Activated naive CD8-positive, alpha-beta T cell treated with anti-CD3 and anti-CD28 coated beads for 36 hours (primary cell): ENCODE measurements at regions not wholly inside any gene's neighbourhood (a gene's known extent, or its start where the extent isn't known, plus 50 kb on each side); places are given as distances from the start of the nearest gene placed in this dataset.

Source experiments
- DNase-seq: peaks from one replicate; pipeline ENCODE4 v3.0.0; 2021
- H3K27ac Mint-ChIP-seq: one replicate; pipeline ENCODE4 v1.8.0; 2022; ENCODE audit warnings: mild to moderate bottlenecking, moderate library complexity, mixed read lengths
- H3K27me3 Mint-ChIP-seq: one replicate; pipeline ENCODE4 v1.8.0; 2022; ENCODE audit warnings: mild to moderate bottlenecking, mixed read lengths
- H3K36me3 Mint-ChIP-seq: one replicate; pipeline ENCODE4 v1.8.0; 2021; ENCODE audit warnings: mild to moderate bottlenecking, mixed read lengths
- H3K4me1 Mint-ChIP-seq: one replicate; pipeline ENCODE4 v1.8.0; 2021; ENCODE audit warnings: mixed read lengths
- H3K4me3 Mint-ChIP-seq: one replicate; pipeline ENCODE4 v1.8.0; 2022; ENCODE audit warnings: mild to moderate bottlenecking, moderate library complexity, mixed read lengths
- H3K9me3 Mint-ChIP-seq: one replicate; pipeline ENCODE4 v1.8.0; 2022; ENCODE audit warnings: mixed read lengths

- peak overlapping the region; percentile 77 for H3K27ac Mint-ChIP-seq
- H3K9me3 Mint-ChIP-seq: no peaks in the 10 kb centered on the region
- peaks cover 45% of the 10 kb centered on the region for H3K4me1 Mint-ChIP-seq
- no peak for DNase-seq
- no peak overlapping the region for H3K4me3 Mint-ChIP-seq
- no peaks in the 10 kb centered on the region for H3K36me3 Mint-ChIP-seq
- H3K27me3 Mint-ChIP-seq: peaks cover 14% of the 10 kb centered on the region
Measured at GRCh38 chr10:110355141-110355831, 50.6 kb upstream of the SMNDC1 start.

GRCh38 chr10:110355922-110356627, 51.4 kb upstream of the SMNDC1 start:
- peaks cover 14% of the 10 kb centered on the region for H3K27me3 Mint-ChIP-seq
- H3K27ac Mint-ChIP-seq: peak overlapping the region; percentile 85
- peaks cover 45% of the 10 kb centered on the region for H3K4me1 Mint-ChIP-seq
- no peaks in the 10 kb centered on the region for H3K9me3 Mint-ChIP-seq
- H3K36me3 Mint-ChIP-seq: no peaks in the 10 kb centered on the region
- no peak overlapping the region for H3K4me3 Mint-ChIP-seq
- DNase-seq: no peak

GRCh38 chr10:110356628-110357245, 52.0 kb upstream of the SMNDC1 start:
- DNase-seq: peak; percentile 45
- Mint-ChIP-seq H3K36me3 (no peaks in the 10 kb centered on the region), H3K9me3 (no peaks in the 10 kb centered on the region), H3K27ac (peak overlapping the region; percentile 85), H3K27me3 (peaks cover 14% of the 10 kb centered on the region), H3K4me3 (no peak overlapping the region), H3K4me1 (peaks cover 45% of the 10 kb centered on the region)

GRCh38 chr10:110357252-110357780, 52.6 kb upstream of the SMNDC1 start:
- Mint-ChIP-seq H3K9me3 (no peaks in the 10 kb centered on the region), H3K27me3 (peaks cover 10% of the 10 kb centered on the region), H3K36me3 (no peaks in the 10 kb centered on the region), H3K4me1 (peaks cover 49% of the 10 kb centered on the region), H3K27ac (peak overlapping the region; percentile 85), H3K4me3 (no peak overlapping the region)
- no peak for DNase-seq

GRCh38 chr10:110357871-110358270, 53.2 kb upstream of the SMNDC1 start:
- peaks cover 9% of the 10 kb centered on the region for H3K27me3 Mint-ChIP-seq
- DNase-seq: no peak
- peak overlapping the region; percentile 62 for H3K27ac Mint-ChIP-seq
- H3K9me3 Mint-ChIP-seq: no peaks in the 10 kb centered on the region
- H3K4me3 Mint-ChIP-seq: no peak overlapping the region
- H3K4me1 Mint-ChIP-seq: peaks cover 50% of the 10 kb centered on the region
- no peaks in the 10 kb centered on the region for H3K36me3 Mint-ChIP-seq

GRCh38 chr10:110358278-110358677, 53.6 kb upstream of the SMNDC1 start:
- H3K36me3 Mint-ChIP-seq: no peaks in the 10 kb centered on the region
- H3K27ac Mint-ChIP-seq: peak overlapping the region; percentile 31
- no peak overlapping the region for H3K4me3 Mint-ChIP-seq
- no peaks in the 10 kb centered on the region for H3K9me3 Mint-ChIP-seq
- peaks cover 8% of the 10 kb centered on the region for H3K27me3 Mint-ChIP-seq
- no peak for DNase-seq
- peaks cover 50% of the 10 kb centered on the region for H3K4me1 Mint-ChIP-seq

GRCh38 chr10:110358869-110359629, 54.3 kb upstream of the SMNDC1 start:
- no peak overlapping the region for H3K27ac Mint-ChIP-seq
- H3K36me3 Mint-ChIP-seq: no peaks in the 10 kb centered on the region
- peaks cover 3% of the 10 kb centered on the region for H3K27me3 Mint-ChIP-seq
- no peaks in the 10 kb centered on the region for H3K9me3 Mint-ChIP-seq
- peaks cover 51% of the 10 kb centered on the region for H3K4me1 Mint-ChIP-seq
- H3K4me3 Mint-ChIP-seq: no peak overlapping the region
- DNase-seq: no peak

GRCh38 chr10:110360857-110361474, 56.2 kb upstream of the SMNDC1 start:
- Mint-ChIP-seq H3K9me3 (no peaks in the 10 kb centered on the region), H3K27ac (no peak overlapping the region), H3K27me3 (peaks cover 3% of the 10 kb centered on the region), H3K36me3 (no peaks in the 10 kb centered on the region), H3K4me1 (peaks cover 48% of the 10 kb centered on the region), H3K4me3 (no peak overlapping the region)
- DNase-seq: no peak

GRCh38 chr10:110361800-110362456, 57.2 kb upstream of the SMNDC1 start:
- peaks cover 45% of the 10 kb centered on the region for H3K4me1 Mint-ChIP-seq
- H3K27me3 Mint-ChIP-seq: peaks cover 3% of the 10 kb centered on the region
- no peak overlapping the region for H3K27ac Mint-ChIP-seq
- H3K4me3 Mint-ChIP-seq: no peak overlapping the region
- no peaks in the 10 kb centered on the region for H3K9me3 Mint-ChIP-seq
- no peaks in the 10 kb centered on the region for H3K36me3 Mint-ChIP-seq
- DNase-seq: no peak

- Mint-ChIP-seq H3K9me3 (no peaks in the 10 kb centered on the region), H3K27ac (no peak overlapping the region), H3K4me3 (no peak overlapping the region), H3K4me1 (peaks cover 49% of the 10 kb centered on the region), H3K36me3 (no peaks in the 10 kb centered on the region), H3K27me3 (no peaks in the 10 kb centered on the region)
- DNase-seq: no peak
Measured at GRCh38 chr10:110363572-110364411, 59.1 kb upstream of the SMNDC1 start.

GRCh38 chr10:110364531-110364937, 59.8 kb upstream of the SMNDC1 start:
- peak; percentile 33 for DNase-seq
- H3K4me3 Mint-ChIP-seq: no peak overlapping the region
- H3K9me3 Mint-ChIP-seq: no peaks in the 10 kb centered on the region
- peaks cover 51% of the 10 kb centered on the region for H3K4me1 Mint-ChIP-seq
- no peaks in the 10 kb centered on the region for H3K27me3 Mint-ChIP-seq
- no peaks in the 10 kb centered on the region for H3K36me3 Mint-ChIP-seq
- peak overlapping the region; percentile 70 for H3K27ac Mint-ChIP-seq

GRCh38 chr10:110365356-110366143, 60.8 kb upstream of the SMNDC1 start:
- Mint-ChIP-seq H3K4me3 (no peak overlapping the region), H3K9me3 (no peaks in the 10 kb centered on the region), H3K36me3 (no peaks in the 10 kb centered on the region), H3K27ac (peak overlapping the region; percentile 25), H3K4me1 (peaks cover 51% of the 10 kb centered on the region), H3K27me3 (no peaks in the 10 kb centered on the region)
- DNase-seq: no peak

- no peaks in the 10 kb centered on the region for H3K9me3 Mint-ChIP-seq
- H3K27me3 Mint-ChIP-seq: no peaks in the 10 kb centered on the region
- H3K4me3 Mint-ChIP-seq: no peak overlapping the region
- DNase-seq: no peak
- peak overlapping the region; percentile 26 for H3K27ac Mint-ChIP-seq
- H3K4me1 Mint-ChIP-seq: peaks cover 51% of the 10 kb centered on the region
- H3K36me3 Mint-ChIP-seq: no peaks in the 10 kb centered on the region
Measured at GRCh38 chr10:110366635-110367034, 61.9 kb upstream of the SMNDC1 start.
